DOHH2 (cell line): ENCODE measurements at regions not wholly inside any gene's neighbourhood (a gene's known extent, or its start where the extent isn't known, plus 50 kb on each side); places are given as distances from the start of the nearest gene placed in this dataset.

Source experiments
- EZH2phosphoT487 ChIP-seq: fragments of 200-600 bp; sonication (generic); IDR thresholded peaks from 2 replicates; pipeline ENCODE4 v1.6.1; 2017; ENCODE audit warnings: borderline replicate concordance, mild to moderate bottlenecking, antibody characterized with exemption, low read length, moderate library complexity, mixed read lengths
- TF ChIP-seq, protein P1 (sequence below): fragments of 200-600 bp; sonication (generic); IDR thresholded peaks from one replicate; pipeline ENCODE4 v1.5.1; 2014; ENCODE audit warnings: antibody characterized with exemption, mild to moderate bottlenecking, low read depth, low read length; ENCODE audit not compliant: poor library complexity, severe bottlenecking

DNA sequence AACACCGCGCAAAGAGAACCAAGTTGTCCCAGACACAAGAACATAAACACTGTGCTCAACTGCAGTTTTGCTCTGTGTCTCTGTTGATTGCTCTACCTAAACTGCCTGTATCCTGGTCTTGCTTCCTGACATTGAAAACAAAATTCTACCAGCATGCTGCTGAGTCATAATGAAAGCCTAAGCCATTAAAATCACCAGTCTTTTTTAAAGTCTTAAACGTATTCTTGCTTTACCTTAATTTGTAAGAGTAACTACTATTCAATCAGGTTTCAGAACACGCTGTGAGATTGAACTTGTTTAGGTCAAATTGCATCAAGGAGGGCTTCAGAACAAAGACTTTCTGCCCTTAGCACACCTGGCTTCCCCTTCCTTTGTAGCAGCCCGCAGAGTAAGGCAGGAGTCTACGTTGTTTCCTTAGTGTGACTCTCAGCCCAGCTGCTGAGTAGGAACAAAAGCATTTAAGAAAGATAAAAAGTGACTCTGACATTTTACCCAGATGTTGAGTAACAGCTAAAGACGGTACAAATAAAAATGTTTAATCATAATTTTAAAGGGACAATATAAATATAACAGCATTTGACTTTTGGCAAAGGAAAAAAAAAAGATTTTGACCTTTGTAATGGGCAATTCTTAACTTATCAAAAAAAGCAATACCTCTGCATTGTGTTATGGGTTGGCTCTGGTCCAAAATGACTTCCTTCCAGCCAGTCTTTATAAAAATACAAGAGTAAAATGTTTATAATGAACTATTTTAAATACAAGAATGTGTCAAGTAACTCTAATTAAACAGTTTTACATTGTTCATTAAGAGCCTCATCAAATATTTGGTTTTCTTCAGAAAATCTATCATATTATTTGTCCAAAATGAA, 186.9 kb upstream of the ADGRL4 start:
- TF ChIP-seq, protein P1, sequence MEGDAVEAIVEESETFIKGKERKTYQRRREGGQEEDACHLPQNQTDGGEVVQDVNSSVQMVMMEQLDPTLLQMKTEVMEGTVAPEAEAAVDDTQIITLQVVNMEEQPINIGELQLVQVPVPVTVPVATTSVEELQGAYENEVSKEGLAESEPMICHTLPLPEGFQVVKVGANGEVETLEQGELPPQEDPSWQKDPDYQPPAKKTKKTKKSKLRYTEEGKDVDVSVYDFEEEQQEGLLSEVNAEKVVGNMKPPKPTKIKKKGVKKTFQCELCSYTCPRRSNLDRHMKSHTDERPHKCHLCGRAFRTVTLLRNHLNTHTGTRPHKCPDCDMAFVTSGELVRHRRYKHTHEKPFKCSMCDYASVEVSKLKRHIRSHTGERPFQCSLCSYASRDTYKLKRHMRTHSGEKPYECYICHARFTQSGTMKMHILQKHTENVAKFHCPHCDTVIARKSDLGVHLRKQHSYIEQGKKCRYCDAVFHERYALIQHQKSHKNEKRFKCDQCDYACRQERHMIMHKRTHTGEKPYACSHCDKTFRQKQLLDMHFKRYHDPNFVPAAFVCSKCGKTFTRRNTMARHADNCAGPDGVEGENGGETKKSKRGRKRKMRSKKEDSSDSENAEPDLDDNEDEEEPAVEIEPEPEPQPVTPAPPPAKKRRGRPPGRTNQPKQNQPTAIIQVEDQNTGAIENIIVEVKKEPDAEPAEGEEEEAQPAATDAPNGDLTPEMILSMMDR: no peak
- TF ChIP-seq EZH2phosphoT487: no peak
